Esophagus squamous epithelium (tissue), 4 donors: ENCODE measurements at regions not wholly inside any gene's neighbourhood (a gene's known extent, or its start where the extent isn't known, plus 50 kb on each side); places are given as distances from the start of the nearest gene placed in this dataset.

Source experiments
- POLR2A ChIP-seq, 4 donors: fragments of 450-650 bp; IDR thresholded peaks; one replicate each; pipeline ENCODE4 v1.6.1; 2017; ENCODE audit warnings: antibody characterized with exemption in 4 of 4, mild to moderate bottlenecking in 4 of 4, moderate library complexity in 3 of 4
- TF ChIP-seq, protein P1 (sequence below), 6 experiments: fragments of 450-650 bp in 4 of 6; fragments of 200-600 bp in 2 of 6; sonication (generic) in 2 of 6; IDR thresholded peaks; one replicate each; pipeline ENCODE4 v1.5.1; 2016 to 2019; ENCODE audit warnings: antibody characterized with exemption in 6 of 6, mild to moderate bottlenecking in 4 of 6, moderate library complexity in 4 of 6

DNA sequence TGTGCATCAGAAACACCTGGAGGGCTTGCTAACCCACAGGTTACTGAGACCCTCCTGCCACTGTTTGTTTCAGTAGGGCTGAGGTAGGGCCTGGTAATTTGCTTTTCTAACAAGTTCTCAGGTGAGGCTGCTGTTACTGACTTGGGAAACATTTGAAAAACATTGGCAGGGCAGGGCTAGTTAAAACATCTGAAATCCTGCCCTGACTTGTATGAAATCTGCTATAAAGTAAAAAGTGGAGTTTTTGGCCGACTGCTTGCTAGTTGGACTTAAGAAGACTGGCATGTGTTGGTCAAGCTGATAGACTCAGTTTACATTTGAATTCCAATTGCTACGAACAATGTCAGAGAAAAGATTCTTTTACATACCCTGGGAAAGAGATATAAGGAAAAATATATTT, 111.6 kb upstream of the DLX2 start:
- TF ChIP-seq, protein P1, sequence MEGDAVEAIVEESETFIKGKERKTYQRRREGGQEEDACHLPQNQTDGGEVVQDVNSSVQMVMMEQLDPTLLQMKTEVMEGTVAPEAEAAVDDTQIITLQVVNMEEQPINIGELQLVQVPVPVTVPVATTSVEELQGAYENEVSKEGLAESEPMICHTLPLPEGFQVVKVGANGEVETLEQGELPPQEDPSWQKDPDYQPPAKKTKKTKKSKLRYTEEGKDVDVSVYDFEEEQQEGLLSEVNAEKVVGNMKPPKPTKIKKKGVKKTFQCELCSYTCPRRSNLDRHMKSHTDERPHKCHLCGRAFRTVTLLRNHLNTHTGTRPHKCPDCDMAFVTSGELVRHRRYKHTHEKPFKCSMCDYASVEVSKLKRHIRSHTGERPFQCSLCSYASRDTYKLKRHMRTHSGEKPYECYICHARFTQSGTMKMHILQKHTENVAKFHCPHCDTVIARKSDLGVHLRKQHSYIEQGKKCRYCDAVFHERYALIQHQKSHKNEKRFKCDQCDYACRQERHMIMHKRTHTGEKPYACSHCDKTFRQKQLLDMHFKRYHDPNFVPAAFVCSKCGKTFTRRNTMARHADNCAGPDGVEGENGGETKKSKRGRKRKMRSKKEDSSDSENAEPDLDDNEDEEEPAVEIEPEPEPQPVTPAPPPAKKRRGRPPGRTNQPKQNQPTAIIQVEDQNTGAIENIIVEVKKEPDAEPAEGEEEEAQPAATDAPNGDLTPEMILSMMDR (IDR thresholded peaks at IDR 0.05): no peak
- no peak for TF ChIP-seq POLR2A (IDR thresholded peaks at IDR 0.05)
